IMR-90 (cell line): ENCODE measurements at regions not wholly inside any gene's neighbourhood (a gene's known extent, or its start where the extent isn't known, plus 50 kb on each side); places are given as distances from the start of the nearest gene placed in this dataset.

Experiments used
- ATAC-seq: fragments of 200-7000 bp; cut with Tn5 transposase; 2 replicates; pipeline ENCODE4 v1.9.1; 2020; ENCODE audit warnings: low read depth, mild to moderate bottlenecking, moderate library complexity
- BruUV-seq: library from RNA; stranded (reverse); fragments of 400-500 nt; replicated peaks from 2 replicates; lab custom pipeline; 2021; lab: Mats Ljungman, UMichigan
- CTCF ChIA-PET: fragments of 300-600 bp; formaldehyde crosslinking; extraction: SDS; loops from one replicate; lab custom pipeline; 2021; ENCODE audit warnings: antibody characterized with exemption; lab: Yijun Ruan, JAX
- POLR2A ChIA-PET: fragments of 300-600 bp; sonication (Branson Sonifier 250); formaldehyde crosslinking; loops from one replicate; lab custom pipeline; 2022; ENCODE audit warnings: antibody characterized with exemption; ENCODE audit not compliant: unreplicated experiment; lab: Charles Lee
- DNase-seq: peaks from one replicate; pipeline ENCODE4 v3.0.0; 2013
- H2AFZ ChIP-seq: replicated peaks from 2 replicates; pipeline ENCODE3; 2013; ENCODE audit warnings: low read length, mild to moderate bottlenecking; ENCODE audit not compliant: poor library complexity
- H2AK5ac ChIP-seq: 2 replicates; pipeline ENCODE4 v1.6.1; 2013; ENCODE audit warnings: low read depth, low read length, inconsistent platforms
- H2AK9ac ChIP-seq: replicated peaks from 2 replicates; pipeline ENCODE3; 2013; ENCODE audit warnings: mild to moderate bottlenecking, low read depth, low read length, moderate library complexity; ENCODE audit not compliant: poor library complexity
- H2BK120ac ChIP-seq: 2 replicates; pipeline ENCODE4 v1.6.1; 2013; ENCODE audit warnings: low read depth, low read length, inconsistent platforms
- H2BK15ac ChIP-seq: 3 replicates; pipeline ENCODE4 v1.6.1; 2013; ENCODE audit warnings: low read depth, low read length, inconsistent platforms
- H2BK20ac ChIP-seq: 2 replicates; pipeline ENCODE4 v1.6.1; 2013; ENCODE audit warnings: low read depth, mild to moderate bottlenecking, inconsistent platforms, low read length, moderate library complexity
- H2BK5ac ChIP-seq: 2 replicates; pipeline ENCODE4 v1.6.1; 2013; ENCODE audit warnings: mild to moderate bottlenecking, low read depth, low read length, inconsistent platforms; ENCODE audit not compliant: poor library complexity, severe bottlenecking
- H3K14ac ChIP-seq: replicated peaks from 2 replicates; pipeline ENCODE4 v1.6.1; 2013; ENCODE audit warnings: low read depth, low read length, inconsistent platforms
- H3K18ac ChIP-seq: 2 replicates; pipeline ENCODE4 v1.6.1; 2013; ENCODE audit warnings: low read depth, low read length, control low read depth
- H3K23ac ChIP-seq: 2 replicates; pipeline ENCODE4 v1.6.1; 2013; ENCODE audit warnings: low read depth, low read length, inconsistent platforms
- H3K27ac ChIP-seq: 2 replicates; pipeline ENCODE4 v1.5.1; 2013; ENCODE audit warnings: mild to moderate bottlenecking, control low read depth, low read length; ENCODE audit not compliant: insufficient read depth
- H3K27me3 ChIP-seq: 2 replicates; pipeline ENCODE4 v1.6.1; 2013; ENCODE audit warnings: low read length; ENCODE audit not compliant: control insufficient read depth, insufficient read depth
- H3K36me3 ChIP-seq: 2 replicates; pipeline ENCODE4 v1.6.1; 2013; ENCODE audit warnings: low read length, mixed read lengths; ENCODE audit not compliant: control insufficient read depth, insufficient read depth
- H3K4ac ChIP-seq: 2 replicates; pipeline ENCODE4 v1.6.1; 2013; ENCODE audit warnings: low read depth, low read length, inconsistent platforms
- H3K4me1 ChIP-seq: 2 replicates; pipeline ENCODE4 v1.6.1; 2013; ENCODE audit warnings: low read length, mixed read lengths; ENCODE audit not compliant: control insufficient read depth, insufficient read depth
- H3K4me2 ChIP-seq: 2 replicates; pipeline ENCODE4 v1.6.1; 2013; ENCODE audit warnings: low read depth, mild to moderate bottlenecking, control low read depth, low read length, moderate library complexity
- H3K4me3 ChIP-seq: 2 replicates; pipeline ENCODE4 v1.5.1; 2013; ENCODE audit warnings: low read depth, mild to moderate bottlenecking, control low read depth, low read length, moderate library complexity; ENCODE audit not compliant: insufficient read depth
- H3K56ac ChIP-seq: 2 replicates; pipeline ENCODE4 v1.6.1; 2013; ENCODE audit warnings: low read length, inconsistent platforms; ENCODE audit not compliant: insufficient read depth; ENCODE audit errors: extremely low read depth
- H3K79me1 ChIP-seq, 2 experiments: 2 replicates each; pipeline ENCODE4 v1.6.1; 2013; ENCODE audit warnings: low read length in 2 of 2, inconsistent platforms in 1 of 2, low read depth in 1 of 2
- H3K9ac ChIP-seq: 2 replicates; pipeline ENCODE4 v1.6.1; 2013; ENCODE audit warnings: low read depth, low read length, control low read depth
- H3K9me1 ChIP-seq: 2 replicates; pipeline ENCODE4 v1.6.1; 2013; ENCODE audit warnings: low read length, inconsistent platforms; ENCODE audit not compliant: insufficient read depth
- H3K9me3 ChIP-seq: 2 replicates; pipeline ENCODE4 v1.6.1; 2013; ENCODE audit warnings: low read length; ENCODE audit not compliant: control insufficient read depth, insufficient read depth
- H4K20me1 ChIP-seq: 2 replicates; pipeline ENCODE4 v1.6.1; 2013; ENCODE audit warnings: low read length, inconsistent platforms; ENCODE audit not compliant: insufficient read depth
- H4K5ac ChIP-seq: 2 replicates; pipeline ENCODE4 v1.6.1; 2013; ENCODE audit warnings: mild to moderate bottlenecking, low read depth, low read length, control low read depth
- H4K8ac ChIP-seq, 2 experiments: 2 replicates each; pipeline ENCODE4 v1.6.1; 2013; ENCODE audit warnings: low read depth in 2 of 2, low read length in 2 of 2, control low read depth in 1 of 2, inconsistent platforms in 1 of 2
- H4K91ac ChIP-seq: 2 replicates; pipeline ENCODE4 v1.6.1; 2013; ENCODE audit warnings: low read depth, low read length, inconsistent platforms; ENCODE audit not compliant: insufficient read depth
- CTCF ChIP-seq: conservative IDR thresholded peaks from 2 replicates; pipeline ENCODE4 v1.5.1; 2012; ENCODE audit warnings: mild to moderate bottlenecking, low read depth, low read length, improper control_type of control experiment
- RAD21 ChIP-seq: IDR thresholded peaks from 2 replicates; pipeline ENCODE4 v1.6.1; 2012; ENCODE audit warnings: low read length, improper control_type of control experiment
- RFX5 ChIP-seq: IDR thresholded peaks from 2 replicates; pipeline ENCODE4 v1.8.0; 2012; ENCODE audit warnings: low read depth, mild to moderate bottlenecking, low read length, moderate library complexity
- WGBS, 2 experiments: methylation state at CpG; one replicate each; pipeline versions ENCODE4 v1.1.5 to v1.1.7; 2013; ENCODE audit warnings: missing lambda C conversion rate in 2 of 2; ENCODE audit not compliant: insufficient read length in 1 of 2; ENCODE audit errors: extremely low coverage in 2 of 2; 5-methylcytosine and 5-hydroxymethylcytosine counted together
- dilution Hi-C: fragments of 300-500 bp; cut with HindIII; formaldehyde crosslinking; loops from one replicate; pipeline ENCODE4 v1.14.3; 2018; ENCODE audit warnings: low sequenced_read_pairs; ENCODE audit not compliant: unreplicated experiment
- in situ Hi-C: fragments of 300-500 bp; cut with MboI; formaldehyde crosslinking; loops from 3 replicates; pipeline ENCODE4 v1.14.3; 2019; ENCODE audit warnings: low sequenced_read_pairs, inconsistent platforms, mixed read lengths
- intact Hi-C: fragments of 100-400 bp; cut with micrococcal nuclease; formaldehyde crosslinking; loops from 2 replicates; pipeline ENCODE4 v1.10.0; 2022

GRCh38 chr6:112697265-112697664, 350.1 kb downstream of the RFPL4B start:
- H2AK5ac ChIP-seq = no peak overlapping the region
- TF ChIP-seq CTCF (no peak), RFX5 (no peak), RAD21 (no peak)
- H3K36me3 ChIP-seq = no peaks in the 10 kb centered on the region
- H3K18ac ChIP-seq = no peak overlapping the region
- no peaks in the 10 kb centered on the region for H3K9me3 ChIP-seq
- H4K8ac ChIP-seq = no peak overlapping the region
- CTCF ChIA-PET = no interaction called here
- H3K9ac ChIP-seq = no peak overlapping the region
- H3K4me3 ChIP-seq = no peak overlapping the region
- DNase-seq = no peak
- H2AK9ac ChIP-seq = no peak overlapping the region
- no TSS peak for BruUV-seq
- no peak overlapping the region for H2BK5ac ChIP-seq
- no peaks in the 10 kb centered on the region for H3K27me3 ChIP-seq
- no peak overlapping the region for H3K23ac ChIP-seq
- H3K79me1 ChIP-seq = no peaks in the 10 kb centered on the region
- H2BK15ac ChIP-seq = no peak overlapping the region
- H3K56ac ChIP-seq = no peak overlapping the region
- no peak overlapping the region for H2BK20ac ChIP-seq
- no peak overlapping the region for H2AFZ ChIP-seq
- intact Hi-C loops (no loop called here), dilution Hi-C loops (no loop called here), in situ Hi-C loops (no loop called here)
- no peak overlapping the region for H4K91ac ChIP-seq
- POLR2A ChIA-PET = no interaction called here
- no peaks in the 10 kb centered on the region; the same call in 1 of the 2 replicates for H3K9me1 ChIP-seq
- no peak overlapping the region for H3K4ac ChIP-seq
- no peak overlapping the region for H3K14ac ChIP-seq
- no peaks in the 10 kb centered on the region for H4K20me1 ChIP-seq
- no peak overlapping the region for H3K27ac ChIP-seq
- H4K5ac ChIP-seq = no peak overlapping the region
- no peak overlapping the region for H2BK120ac ChIP-seq
- peaks cover 2% of the 10 kb centered on the region; the same call in 1 of the 2 replicates for H3K4me1 ChIP-seq
- ATAC-seq = no peak
- WGBS, 2 experiments = 100% methylated on average over 2 of the region's 4 CpGs; no CpG with 5 or more reads in 1 of the 2 experiments
- H3K4me2 ChIP-seq = no peak overlapping the region
